GM19043 (cell line): ENCODE measurements at regions not wholly inside any gene's neighbourhood (a gene's known extent, or its start where the extent isn't known, plus 50 kb on each side); places are given as distances from the start of the nearest gene placed in this dataset.
A peak's percentile ranks its signal among the peaks of the same experiment; 100 is the strongest.
"Not testable (repeated sequence)": the region's sequence is repeated elsewhere in the genome, so short reads cannot be mapped to it uniquely, and the experiment has no call there.

ENCODE experiments used
- ATAC-seq: cut with Tn5 transposase; IDR thresholded peaks from one replicate; pipeline ENCODE4 v1.9.1; 2021; ENCODE audit warnings: low read depth; ENCODE audit not compliant: unreplicated experiment

DNA sequence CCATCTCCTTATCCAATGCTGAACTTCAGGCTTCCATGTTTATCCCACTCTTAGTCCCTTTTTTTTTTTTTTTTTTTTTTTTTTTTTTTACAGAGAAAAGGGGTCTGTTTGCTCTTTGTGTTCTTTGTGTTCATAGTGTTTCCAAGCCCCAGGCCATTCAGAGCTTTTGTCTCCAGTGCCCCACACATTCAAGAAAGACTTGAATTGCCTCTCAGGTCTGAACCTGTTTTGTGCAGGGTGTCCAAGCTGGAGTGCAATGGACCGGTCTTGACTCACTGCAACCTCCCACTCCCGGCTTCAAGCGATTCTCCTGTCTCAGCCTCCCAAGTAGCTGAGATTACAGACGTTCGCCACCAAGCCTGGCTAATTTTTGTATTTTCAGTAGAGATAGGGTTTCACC is 191.2 kb downstream of the PALM2AKAP2 start:
- ATAC-seq: no peak

DNA sequence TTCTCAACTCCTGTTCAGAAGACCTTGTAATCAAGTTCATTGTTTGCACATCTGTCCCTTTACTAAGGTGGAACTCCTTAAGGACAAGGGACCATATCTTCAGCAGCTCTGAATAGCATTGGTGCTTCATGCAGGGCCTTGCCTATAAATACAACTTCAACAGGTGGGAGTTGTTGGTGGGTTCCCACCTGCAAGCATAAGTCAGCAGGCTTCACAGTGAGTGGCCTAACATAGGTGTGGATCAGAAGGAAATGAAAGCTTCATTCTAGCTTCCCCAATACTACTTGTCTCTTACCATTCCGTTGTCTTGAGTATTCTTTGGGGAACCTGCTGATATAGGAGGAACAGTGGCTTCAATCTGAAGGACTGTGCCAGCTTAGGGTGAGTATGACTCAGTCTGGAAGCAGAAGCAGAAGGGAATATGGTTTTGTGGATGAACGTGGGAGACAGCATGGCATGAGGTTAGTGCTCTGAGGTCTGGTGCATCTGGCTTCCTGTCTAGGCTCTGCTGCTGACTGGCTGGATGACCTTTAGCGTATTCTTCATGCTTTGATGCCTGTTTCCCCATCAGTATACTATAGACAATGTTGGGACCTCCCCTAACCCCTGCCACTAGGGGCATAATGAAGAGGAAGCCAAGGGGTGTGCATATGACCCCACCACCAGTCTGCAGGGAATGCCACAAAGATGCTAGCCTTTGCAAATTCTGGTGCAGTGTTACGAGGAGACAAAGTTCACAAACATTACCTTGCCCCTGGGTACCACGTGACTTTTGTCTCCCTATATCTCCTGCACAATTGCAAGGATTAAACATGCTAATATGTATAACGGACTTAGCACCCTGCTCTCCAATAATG is 192.3 kb downstream of the PALM2AKAP2 start:
- peak; percentile 38 for ATAC-seq

DNA sequence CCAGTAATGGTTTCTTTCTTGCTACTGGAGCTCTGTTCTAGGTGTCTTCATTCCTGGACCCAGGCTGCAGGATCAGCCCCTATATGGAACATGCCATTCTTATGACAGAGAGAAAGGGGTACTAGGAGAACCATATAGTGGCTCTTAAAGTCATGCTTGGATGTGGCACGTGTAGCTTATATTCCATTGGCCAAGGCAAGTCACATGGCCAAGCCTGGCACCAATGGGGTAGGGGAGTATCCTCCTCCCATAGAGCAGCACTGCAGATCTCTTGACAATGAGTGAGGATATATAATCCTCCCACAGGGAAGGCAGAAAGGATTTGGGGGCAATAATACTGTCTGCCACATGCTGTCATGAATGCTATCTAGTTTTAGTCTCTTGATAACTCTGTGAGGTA is 193.3 kb downstream of the PALM2AKAP2 start:
- no peak for ATAC-seq

DNA sequence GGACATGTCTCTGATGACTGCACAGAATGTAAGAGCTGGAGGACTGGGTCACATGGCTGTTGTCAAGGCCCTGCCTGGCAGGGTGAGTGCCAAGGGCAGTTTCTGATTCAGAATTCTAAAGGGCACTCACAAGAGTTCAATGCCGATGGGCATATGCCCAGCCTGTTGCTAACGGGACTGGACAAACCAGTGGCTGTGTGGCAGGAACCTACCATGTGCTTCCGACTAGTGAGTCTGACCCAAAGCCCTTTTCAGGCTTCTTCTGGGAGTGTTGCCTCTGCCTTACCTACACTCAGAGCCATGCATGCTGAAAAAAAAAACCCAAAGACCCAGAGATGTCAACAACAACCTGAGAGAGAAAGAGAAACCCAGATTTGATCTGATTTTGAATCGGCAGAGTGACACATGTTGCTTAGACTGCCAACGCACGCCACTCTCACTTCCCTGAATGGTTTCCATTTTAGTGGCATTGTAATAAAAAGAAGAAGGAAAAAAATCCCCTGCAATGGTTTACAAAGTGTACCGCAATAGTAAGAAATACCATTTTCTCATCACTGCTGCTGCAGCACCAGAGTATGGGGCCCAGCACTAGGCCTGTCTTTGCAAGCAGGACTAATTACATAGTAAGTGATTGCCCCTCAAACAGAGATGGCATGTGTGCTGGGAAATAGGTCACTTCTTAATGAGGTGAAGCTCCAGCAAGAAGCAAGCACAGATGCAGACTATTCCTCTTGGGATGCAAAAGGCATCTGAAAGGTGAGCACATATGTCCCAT is 194.3 kb downstream of the PALM2AKAP2 start:
- ATAC-seq: peak; percentile 72

DNA sequence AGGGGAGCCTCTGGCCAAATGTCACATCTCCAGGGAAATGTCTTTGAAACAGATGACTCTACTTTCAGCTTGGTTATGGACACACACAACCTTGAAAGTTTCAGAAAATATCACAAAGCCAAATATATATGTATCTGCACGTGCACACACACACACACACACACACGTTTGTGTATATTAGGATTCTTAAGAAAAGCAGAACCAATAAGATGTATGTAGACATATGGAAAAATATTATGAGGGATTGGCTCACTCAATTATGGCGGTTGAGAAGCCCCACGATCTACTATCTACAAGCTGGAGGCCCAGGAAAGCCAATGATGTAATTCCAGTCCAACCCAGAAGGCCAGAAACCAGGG is 194.9 kb downstream of the PALM2AKAP2 start:
- ATAC-seq: no peak

DNA sequence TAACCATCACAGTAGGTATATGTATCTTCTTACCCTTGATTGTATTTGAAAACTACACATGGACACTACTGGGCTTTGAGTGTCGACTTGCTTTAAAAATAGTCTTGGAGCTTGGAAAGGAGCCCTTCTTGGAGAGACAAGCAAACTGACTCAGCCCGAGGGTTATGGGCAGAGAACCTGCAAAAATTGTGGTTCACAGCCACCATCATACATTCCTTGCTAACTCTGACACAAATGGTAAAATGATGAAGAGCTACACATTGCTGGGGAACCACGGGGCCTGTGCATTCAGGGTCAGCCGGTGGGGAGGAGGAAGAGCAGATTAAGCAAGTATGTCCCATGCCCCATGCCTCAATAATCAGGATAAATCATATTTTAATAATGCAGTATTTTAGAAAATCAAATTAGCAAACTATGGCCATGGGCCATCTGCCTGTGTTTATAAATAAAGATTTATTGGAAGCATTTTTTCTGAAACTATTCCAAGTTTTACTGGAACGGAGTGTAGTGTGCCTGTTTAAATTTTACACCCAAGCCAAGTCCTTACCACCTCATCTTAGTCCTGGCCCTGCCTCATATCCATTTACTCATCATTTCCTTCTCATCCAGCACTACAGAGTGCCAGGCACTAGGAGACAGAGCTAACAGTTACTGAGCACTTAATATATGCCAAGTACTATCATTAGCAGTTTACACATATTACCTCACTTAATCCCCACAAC is 195.7 kb downstream of the PALM2AKAP2 start:
- no peak for ATAC-seq

DNA sequence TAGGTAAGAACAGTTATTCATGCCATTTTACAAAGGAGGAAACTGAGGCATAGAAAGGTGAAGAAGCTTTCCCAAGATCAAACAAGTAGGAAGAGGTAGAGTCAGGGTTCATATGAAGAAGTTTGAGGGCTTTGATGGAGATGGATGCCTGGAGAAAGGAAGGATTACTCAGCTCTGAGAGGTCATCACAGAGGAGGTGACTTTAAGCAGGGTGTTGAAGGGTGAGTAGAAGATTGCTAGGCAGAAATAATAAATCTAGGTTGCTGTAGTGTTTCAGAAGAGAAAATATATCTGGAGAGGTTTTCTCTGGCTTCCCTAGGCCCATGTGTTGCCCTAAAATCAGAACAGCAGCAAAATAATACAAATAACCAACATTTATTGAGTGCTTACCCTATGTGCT is 196.3 kb downstream of the PALM2AKAP2 start:
- ATAC-seq: no peak

DNA sequence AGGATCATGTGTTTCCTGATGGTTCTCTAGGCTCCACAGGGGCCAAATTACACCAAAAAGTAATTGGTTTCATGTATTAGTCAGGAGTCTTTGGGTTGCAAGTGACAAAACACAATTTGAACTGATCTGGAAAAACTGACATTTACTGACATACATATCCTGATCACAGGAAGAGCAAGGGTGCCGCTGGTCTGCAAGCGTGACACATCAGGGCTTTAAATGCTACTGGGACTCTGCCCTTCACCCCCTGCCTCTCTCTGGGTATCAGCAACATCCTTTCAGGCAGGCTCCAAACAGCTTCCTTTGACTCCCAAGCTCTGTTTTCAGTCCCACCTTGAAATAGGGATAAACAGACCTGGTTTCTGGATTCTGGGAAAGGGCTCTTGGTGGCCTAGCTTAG is 197.5 kb downstream of the PALM2AKAP2 start:
- no peak for ATAC-seq

DNA sequence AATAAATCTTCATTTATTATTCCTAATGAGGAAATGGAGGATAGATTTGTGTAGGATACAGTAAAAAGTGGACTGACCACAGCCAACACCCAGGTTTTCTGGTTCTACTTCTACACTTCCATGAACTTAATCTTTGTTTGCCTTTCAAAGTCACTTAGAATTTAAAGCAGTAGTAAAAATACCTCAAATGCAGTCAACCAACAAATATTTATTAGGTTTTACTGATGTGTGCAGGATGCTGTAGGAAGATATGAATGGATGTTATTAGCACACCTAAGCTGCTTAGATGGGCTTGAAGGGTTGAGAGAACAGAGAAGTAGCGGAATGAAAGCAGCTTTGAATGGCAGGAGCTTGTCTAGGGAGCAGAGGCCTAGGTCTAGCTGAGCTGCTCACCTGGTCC is 201.1 kb downstream of the PALM2AKAP2 start:
- no peak for ATAC-seq

DNA sequence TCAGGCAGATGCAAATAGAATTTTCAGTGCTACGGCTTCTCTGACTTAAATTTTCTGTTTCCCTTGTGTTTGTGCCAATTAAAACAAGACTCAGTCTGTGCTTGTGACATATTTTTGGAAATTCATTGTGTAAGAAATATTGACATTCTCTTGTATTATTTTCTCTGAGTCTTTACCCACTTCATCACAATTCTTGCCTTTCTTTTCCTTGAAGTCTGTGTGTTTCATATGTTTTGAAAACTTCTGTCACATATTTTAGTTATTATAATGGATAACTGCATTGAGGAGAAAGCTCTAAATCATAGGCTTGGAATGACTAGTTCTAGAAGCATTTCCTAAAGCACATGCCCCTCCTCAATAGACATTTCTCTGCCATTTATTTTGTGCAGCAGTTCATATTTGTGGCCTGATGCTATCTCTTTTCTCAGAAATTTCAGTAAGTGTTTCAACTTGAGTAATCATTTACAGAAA is 206.6 kb downstream of the PALM2AKAP2 start:
- no peak for ATAC-seq

DNA sequence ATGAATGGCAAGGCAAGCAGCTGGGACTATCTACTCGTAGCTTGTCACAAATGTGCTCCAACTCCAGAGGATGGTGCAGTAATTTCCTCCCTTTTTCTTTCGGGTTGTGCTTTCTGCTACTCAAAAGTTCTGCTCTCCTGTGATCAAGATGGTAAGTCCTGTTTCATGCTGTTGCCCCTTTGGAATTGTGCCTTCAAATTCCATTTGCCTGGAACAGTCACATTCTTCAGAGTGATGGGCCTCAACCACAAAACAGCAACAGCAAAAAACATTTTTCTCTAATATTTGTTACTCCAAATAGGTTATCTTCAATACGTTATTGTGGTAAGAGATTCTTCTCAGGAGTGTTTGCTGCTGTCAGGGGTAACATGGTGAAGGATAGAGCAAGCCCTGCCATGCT is 209.3 kb downstream of the PALM2AKAP2 start:
- no peak for ATAC-seq

DNA sequence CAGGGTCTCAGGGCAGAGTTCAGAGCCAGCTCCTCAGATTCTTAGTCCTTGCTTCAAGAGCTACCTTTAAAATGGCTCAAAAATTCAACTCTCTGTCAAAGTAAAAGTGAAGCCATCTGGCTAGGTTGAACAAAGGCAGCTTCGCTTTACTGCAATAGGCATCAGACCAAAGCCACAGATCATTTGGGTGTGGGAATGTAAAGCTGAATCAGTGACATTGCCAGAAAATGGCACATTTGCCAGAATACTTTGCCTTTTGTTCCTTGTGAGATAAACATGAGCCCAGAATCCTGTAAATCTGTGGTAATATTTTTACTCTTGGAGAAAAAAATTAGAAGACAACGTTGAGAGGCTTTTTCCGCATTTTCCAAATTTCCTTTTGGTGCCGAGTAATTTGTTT is 210.5 kb downstream of the PALM2AKAP2 start:
- ATAC-seq: no peak

DNA sequence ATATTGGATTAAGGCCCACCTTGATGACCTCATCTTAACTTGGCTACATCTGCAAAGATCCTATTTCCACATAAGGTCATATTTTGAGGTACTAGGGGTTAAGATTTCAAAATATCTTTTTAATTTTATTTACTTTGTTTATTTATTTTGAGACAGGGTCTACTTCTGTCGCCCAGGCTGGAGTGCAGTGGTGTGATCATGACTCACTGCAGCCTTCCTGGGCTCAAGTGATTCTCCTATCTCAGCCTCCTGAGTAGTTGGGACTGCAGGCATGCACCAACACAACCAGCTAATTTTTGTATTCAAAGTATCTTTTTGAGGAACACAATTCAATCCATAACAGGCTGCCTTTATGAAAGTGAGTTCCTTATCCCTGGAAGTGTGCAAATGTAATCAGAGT is 212.3 kb downstream of the PALM2AKAP2 start:
- ATAC-seq: no peak

DNA sequence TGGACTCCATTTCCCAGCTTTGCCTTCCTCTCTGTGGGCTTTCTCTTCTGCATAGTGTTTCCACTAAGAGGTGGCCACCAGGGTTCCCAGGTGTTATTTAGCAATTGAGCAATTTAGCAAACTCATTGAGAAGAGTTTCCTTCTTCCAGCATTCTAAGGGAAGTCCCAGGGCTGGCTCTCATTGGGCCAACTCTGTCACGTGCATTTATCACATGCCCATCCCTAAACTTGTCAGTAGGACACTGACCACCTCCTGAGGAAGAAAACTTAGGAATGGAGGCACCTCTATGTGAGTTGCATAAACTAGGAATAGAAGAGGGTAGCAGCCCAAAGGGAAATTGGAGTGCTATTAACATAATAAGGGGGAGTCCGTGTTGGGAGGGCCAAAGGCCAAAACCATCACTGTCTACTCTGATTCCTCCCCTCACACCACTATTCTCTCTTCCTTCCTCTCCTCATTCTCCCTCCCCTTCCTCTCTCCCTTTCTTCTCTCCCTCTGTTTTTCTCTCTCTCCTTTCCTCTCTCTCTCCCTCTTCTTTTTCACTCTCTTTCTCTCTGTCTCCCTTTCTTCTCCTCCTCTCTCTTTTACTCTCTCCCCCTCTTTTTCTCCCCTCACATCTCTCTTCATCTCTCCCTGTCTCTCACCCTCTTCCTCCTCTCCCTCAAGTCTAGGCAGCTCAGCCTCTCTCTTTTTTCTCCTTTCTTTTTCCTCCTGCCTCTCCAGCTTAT is 213.4 kb downstream of the PALM2AKAP2 start:
- ATAC-seq: no peak

DNA sequence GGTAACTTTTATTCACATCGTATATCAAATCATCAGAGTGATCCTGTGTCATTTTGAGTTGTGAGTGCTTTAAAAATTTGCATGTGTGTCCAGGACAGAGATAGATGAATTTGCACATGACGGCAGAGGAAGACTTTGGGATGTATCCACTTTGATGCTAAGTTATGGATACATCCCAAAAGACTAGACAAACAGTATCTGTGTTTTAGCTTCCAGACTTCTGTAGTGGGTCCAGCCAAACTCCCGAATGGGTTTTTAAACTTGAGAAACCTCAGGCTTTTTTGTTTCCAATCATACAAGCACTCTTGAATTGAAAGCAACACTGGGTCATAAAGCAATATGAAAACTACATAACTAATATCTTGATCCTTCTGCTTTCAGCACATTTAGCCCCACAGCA is 213.8 kb downstream of the C9orf152 start:
- no peak for ATAC-seq

DNA sequence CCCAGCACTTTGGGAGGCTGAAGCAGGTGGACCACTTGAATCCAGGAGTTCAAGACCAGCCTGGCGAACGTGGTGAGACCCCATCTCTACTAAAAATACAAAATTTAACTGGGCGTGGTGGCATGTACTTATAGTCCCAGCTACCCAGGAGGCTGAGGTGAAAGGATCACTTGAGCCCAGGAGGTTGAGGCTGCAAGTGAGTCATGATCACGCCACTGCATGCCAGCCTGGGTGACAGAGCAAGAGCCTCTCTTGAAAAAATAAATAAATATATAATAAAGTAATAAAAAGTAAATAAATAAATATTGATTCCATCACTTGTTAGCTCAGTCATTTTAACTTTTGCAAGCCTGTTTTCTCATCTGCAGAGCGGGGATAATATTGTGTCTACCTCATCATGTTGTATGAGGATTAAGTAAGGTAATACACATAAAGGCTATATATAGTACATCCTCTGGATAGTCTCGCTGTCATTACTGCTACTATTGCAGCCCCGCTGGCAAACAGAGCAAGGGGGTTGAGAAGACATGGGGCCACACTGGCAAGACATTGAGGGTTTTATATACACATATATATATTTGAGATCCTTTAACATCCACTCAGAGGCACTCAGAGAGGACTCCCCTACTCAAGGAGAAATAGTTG is 210.9 kb downstream of the C9orf152 start:
- no peak for ATAC-seq

DNA sequence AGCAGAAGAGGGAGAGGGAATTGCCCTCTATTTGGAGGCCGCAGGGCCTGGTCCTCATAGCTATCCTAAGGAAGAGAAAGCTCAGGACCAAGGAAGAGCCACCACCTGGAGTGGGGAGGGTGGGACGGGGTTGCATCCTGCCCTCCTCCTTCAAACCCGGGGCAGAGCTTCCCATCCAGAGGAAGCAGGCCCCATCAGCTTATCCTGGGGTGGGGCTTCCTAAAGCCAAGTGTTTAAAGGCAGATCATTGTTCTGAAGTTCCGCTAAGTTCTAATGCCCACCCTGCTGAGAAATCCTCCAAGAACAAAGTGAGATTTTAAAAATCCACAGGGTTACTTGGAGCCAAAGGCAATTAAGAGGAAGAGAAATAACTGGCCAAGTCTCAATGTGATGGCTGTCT is 210.3 kb downstream of the C9orf152 start:
- ATAC-seq: no peak

DNA sequence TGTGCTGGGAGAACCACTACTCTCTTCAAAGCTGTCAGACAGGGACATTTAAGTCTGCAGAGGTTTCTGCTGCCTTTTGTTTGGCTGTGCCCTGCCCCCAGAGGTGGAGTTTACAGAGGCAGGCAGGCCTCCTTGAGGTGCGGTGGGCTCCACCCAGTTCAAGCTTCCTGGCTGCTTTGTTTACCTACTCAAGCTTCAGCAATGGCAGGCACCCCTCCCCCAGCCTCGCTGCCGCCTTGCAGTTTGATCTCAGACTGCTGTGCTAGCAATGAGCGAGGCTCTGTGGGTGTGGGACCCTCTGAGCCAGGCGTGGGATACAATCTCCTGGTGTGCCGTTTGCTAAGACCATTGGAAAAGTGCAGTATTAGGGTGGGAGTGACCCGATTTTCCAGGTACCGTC is 202.4 kb downstream of the C9orf152 start:
- not testable (repeated sequence) for ATAC-seq

DNA sequence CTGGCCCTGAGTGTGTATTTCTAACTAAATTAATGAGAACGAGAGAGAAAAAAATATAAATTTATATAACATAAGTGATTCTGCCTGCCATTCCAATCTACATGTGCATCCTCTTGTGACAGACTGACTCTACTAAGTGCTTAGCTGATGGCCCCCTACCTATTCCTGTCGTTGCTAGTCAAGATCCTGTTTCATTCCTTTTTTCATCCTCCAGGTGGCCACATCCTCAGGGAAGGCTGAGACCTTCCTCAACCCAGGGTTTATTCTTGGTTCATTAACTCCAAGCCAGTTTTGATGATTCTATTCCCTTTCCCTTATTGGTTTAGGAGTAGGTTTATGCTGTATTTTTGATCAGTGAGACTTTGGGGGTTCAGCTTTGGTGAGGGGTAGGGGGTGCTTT is 201.3 kb downstream of the C9orf152 start:
- no peak for ATAC-seq
